H1 (cell line): ENCODE measurements at regions not wholly inside any gene's neighbourhood (a gene's known extent, or its start where the extent isn't known, plus 50 kb on each side); places are given as distances from the start of the nearest gene placed in this dataset.

Experiments used
- CTCF ChIA-PET: fragments of 300-600 bp; sonication (Branson Sonifier 250); formaldehyde crosslinking; loops from one replicate; lab custom pipeline; 2021; ENCODE audit not compliant: partially characterized antibody; lab: Charles Lee
- POLR2A ChIA-PET: fragments of 300-600 bp; sonication (Branson Sonifier 250); formaldehyde crosslinking; loops from one replicate; lab custom pipeline; 2021; ENCODE audit warnings: inconsistent platforms; ENCODE audit not compliant: partially characterized antibody; lab: Charles Lee
- DNase-seq, 2 experiments: peaks; one replicate each; pipeline versions ENCODE4 v3.0.0 to v3.0.0-alpha.2; 2010 to 2022; ENCODE audit warnings: low spot score in 2 of 2, low read depth in 1 of 2, mixed read lengths in 1 of 2
- FAIRE-seq: peaks from 2 replicates; lab custom pipeline; 2011; peaks lifted over from hg19 to GRCh38; lab: Jason Lieb, UNC
- H2AFZ ChIP-seq: 2 replicates; pipeline ENCODE4 v1.8.1; 2012; ENCODE audit warnings: low read length, inconsistent platforms
- H2AK5ac ChIP-seq: 2 replicates; pipeline ENCODE4 v1.6.1; 2013; ENCODE audit warnings: low read depth, low read length
- H2BK120ac ChIP-seq: replicated peaks from 2 replicates; pipeline ENCODE3; 2013; ENCODE audit warnings: low read depth, low read length, inconsistent platforms
- H2BK12ac ChIP-seq: 2 replicates; pipeline ENCODE4 v1.6.1; 2013; ENCODE audit warnings: low read depth, low read length
- H2BK15ac ChIP-seq: 2 replicates; pipeline ENCODE4 v1.6.1; 2013; ENCODE audit warnings: low read length
- H2BK20ac ChIP-seq: 2 replicates; pipeline ENCODE4 v1.6.1; 2013; ENCODE audit warnings: low read length
- H2BK5ac ChIP-seq: 2 replicates; pipeline ENCODE4 v1.6.1; 2013; ENCODE audit warnings: low read depth, low read length
- H3K14ac ChIP-seq: 2 replicates; pipeline ENCODE4 v1.6.1; 2013; ENCODE audit warnings: inconsistent platforms; ENCODE audit not compliant: insufficient read length
- H3K18ac ChIP-seq: 2 replicates; pipeline ENCODE4 v1.6.1; 2013; ENCODE audit warnings: low read length; ENCODE audit errors: extremely low read depth
- H3K23ac ChIP-seq: 2 replicates; pipeline ENCODE4 v1.6.1; 2013; ENCODE audit warnings: inconsistent platforms; ENCODE audit not compliant: insufficient read length
- H3K23me2 ChIP-seq: 2 replicates; pipeline ENCODE4 v1.6.1; 2013; ENCODE audit warnings: low read depth, low read length
- H3K27ac ChIP-seq: 2 replicates; pipeline ENCODE4 v1.6.1; 2011; ENCODE audit warnings: low read depth, low read length, inconsistent platforms
- H3K27me3 ChIP-seq, 4 experiments: replicated peaks in 1 of 4; 1 replicate in 1 of 4; 2 replicates in 3 of 4; pipeline versions ENCODE4 v1.6.1 to v1.8.1; 2011 to 2013; ENCODE audit warnings: low read length in 3 of 4, mild to moderate bottlenecking in 3 of 4, inconsistent platforms in 2 of 4, mixed read lengths in 2 of 4, moderate library complexity in 1 of 4; ENCODE audit not compliant: control insufficient read depth in 3 of 4, insufficient read depth in 3 of 4; ENCODE audit errors: extremely low read depth in 1 of 4
- H3K36me3 ChIP-seq, 4 experiments: 2 replicates each; pipeline versions ENCODE4 v1.6.1 to v1.8.1; 2011 to 2013; ENCODE audit warnings: mild to moderate bottlenecking in 4 of 4, low read length in 3 of 4, moderate library complexity in 2 of 4, control low read depth in 1 of 4, inconsistent platforms in 1 of 4; ENCODE audit not compliant: insufficient read depth in 4 of 4, control insufficient read depth in 2 of 4
- H3K4ac ChIP-seq: replicated peaks from 2 replicates; pipeline ENCODE3; 2013; ENCODE audit warnings: low read length, low read depth, mixed read lengths, inconsistent platforms; ENCODE audit not compliant: insufficient read length
- H3K4me1 ChIP-seq, 4 experiments: replicated peaks in 1 of 4; 1 replicate in 1 of 4; 2 replicates in 3 of 4; pipeline versions ENCODE4 v1.6.1 to v1.8.1; 2011 to 2013; ENCODE audit warnings: low read length in 3 of 4, inconsistent platforms in 2 of 4, mixed read lengths in 1 of 4; ENCODE audit not compliant: insufficient read depth in 4 of 4, control insufficient read depth in 3 of 4
- H3K4me2 ChIP-seq, 2 experiments: 2 replicates each; pipeline versions ENCODE4 v1.6.1 to v1.8.1; 2011 to 2013; ENCODE audit warnings: low read depth in 2 of 2, low read length in 2 of 2, control low read depth in 1 of 2, inconsistent platforms in 1 of 2, mild to moderate bottlenecking in 1 of 2; ENCODE audit not compliant: insufficient read depth in 1 of 2
- H3K4me3 ChIP-seq, 4 experiments: fragments of 200-600, 300-600 bp in 1 of 4; sonication (generic), shearing (Covaris generic), sonication (Bioruptor Twin) in 1 of 4; 2 replicates each; pipeline versions ENCODE4 v1.5.1 to v1.8.1; 2011 to 2016; ENCODE audit warnings: low read length in 4 of 4, low read depth in 3 of 4, control low read depth in 2 of 4, inconsistent platforms in 2 of 4, mild to moderate bottlenecking in 2 of 4, mixed read lengths in 1 of 4, moderate library complexity in 1 of 4; ENCODE audit not compliant: insufficient read depth in 2 of 4; ENCODE audit errors: extremely low read depth in 1 of 4
- H3K56ac ChIP-seq: replicated peaks from 2 replicates; pipeline ENCODE3; 2013; ENCODE audit warnings: low read depth, mild to moderate bottlenecking, mixed read lengths, low read length, inconsistent platforms; ENCODE audit not compliant: insufficient read length
- H3K79me1 ChIP-seq: 2 replicates; pipeline ENCODE4 v1.6.1; 2013; ENCODE audit warnings: low read depth, low read length, control low read depth
- H3K79me2 ChIP-seq, 2 experiments: 2 replicates each; pipeline versions ENCODE4 v1.6.1 to v1.8.1; 2012 to 2013; ENCODE audit warnings: low read length in 2 of 2, mild to moderate bottlenecking in 2 of 2, inconsistent platforms in 1 of 2; ENCODE audit not compliant: insufficient read depth in 2 of 2, control insufficient read depth in 1 of 2
- H3K9ac ChIP-seq, 4 experiments: replicated peaks in 1 of 4; 1 replicate in 1 of 4; 2 replicates in 3 of 4; pipeline versions ENCODE4 v1.6.1 to v1.8.1; 2011 to 2013; ENCODE audit warnings: low read depth in 3 of 4, low read length in 3 of 4, control low read depth in 2 of 4, mild to moderate bottlenecking in 2 of 4, moderate library complexity in 2 of 4, inconsistent platforms in 1 of 4; ENCODE audit errors: extremely low read depth in 1 of 4
- H3K9me3 ChIP-seq, 2 experiments: 2 replicates each; pipeline versions ENCODE4 v1.6.1 to v1.8.1; 2012 to 2013; ENCODE audit warnings: mild to moderate bottlenecking in 2 of 2, moderate library complexity in 2 of 2, control low read depth in 1 of 2, inconsistent platforms in 1 of 2, low read depth in 1 of 2, low read length in 1 of 2, mixed read lengths in 1 of 2; ENCODE audit not compliant: insufficient read depth in 2 of 2
- H4K20me1 ChIP-seq, 2 experiments: replicated peaks in 1 of 2; 2 replicates each; pipeline versions ENCODE3 to v1.8.1; 2011 to 2013; ENCODE audit warnings: inconsistent platforms in 2 of 2, low read length in 2 of 2, mild to moderate bottlenecking in 1 of 2; ENCODE audit not compliant: insufficient read depth in 2 of 2, control insufficient read depth in 1 of 2
- H4K5ac ChIP-seq: 2 replicates; pipeline ENCODE4 v1.6.1; 2013; ENCODE audit warnings: low read length, low read depth, mixed read lengths, inconsistent platforms; ENCODE audit not compliant: insufficient read length
- H4K8ac ChIP-seq: 2 replicates; pipeline ENCODE4 v1.8.0; 2013; ENCODE audit warnings: mild to moderate bottlenecking, moderate library complexity, low read length, inconsistent platforms; ENCODE audit not compliant: insufficient read depth; ENCODE audit errors: extremely low read depth
- H4K91ac ChIP-seq: replicated peaks from 2 replicates; pipeline ENCODE3; 2013; ENCODE audit warnings: low read length, mixed read lengths, inconsistent platforms; ENCODE audit not compliant: insufficient read length
- YY1 ChIP-seq: IDR thresholded peaks from 2 replicates; pipeline ENCODE4 v1.6.1; 2011; ENCODE audit warnings: low read depth, mild to moderate bottlenecking, low read length
- WGBS, 2 experiments: shearing (Covaris generic) in 1 of 2; methylation state at CpG; one replicate each; pipeline versions ENCODE4 v1.1.6 to v1.1.7; 2013 to 2015; ENCODE audit warnings: low lambda C conversion rate in 2 of 2, mixed read lengths in 2 of 2, inconsistent platforms in 1 of 2, low coverage in 1 of 2, missing lambda C conversion rate in 1 of 2; ENCODE audit not compliant: insufficient replicate concordance in 2 of 2, insufficient coverage in 1 of 2, insufficient read length in 1 of 2; ENCODE audit errors: extremely low coverage in 1 of 2, missing lambda C conversion rate in 1 of 2; 5-methylcytosine and 5-hydroxymethylcytosine counted together

DNA sequence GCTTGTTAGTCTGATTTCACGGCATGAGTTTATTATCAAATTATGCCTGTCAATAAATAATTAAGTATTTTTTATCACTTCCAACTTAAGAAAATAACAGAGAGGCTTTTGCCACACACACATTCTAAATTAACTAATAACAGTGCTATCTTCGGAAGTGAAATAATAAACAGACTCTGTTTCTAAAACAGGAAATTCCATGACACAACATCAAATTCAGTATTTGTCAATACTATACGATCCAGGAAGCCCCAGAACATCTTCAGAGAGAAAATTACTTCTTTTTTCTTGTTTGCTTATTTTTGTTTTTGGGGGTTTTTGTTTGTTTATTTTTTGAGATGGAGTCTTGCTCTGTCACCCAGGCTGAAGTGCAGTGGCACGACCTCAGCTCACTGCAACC lies 150.7 kb upstream of the PRDM1 start:
- no peak overlapping the region for H3K18ac ChIP-seq
- no peak overlapping the region for H3K23ac ChIP-seq
- no peaks in the 10 kb centered on the region for H3K4me1 ChIP-seq
- no peak overlapping the region for H3K4ac ChIP-seq
- DNase-seq (no peak), FAIRE-seq (no peak)
- H3K4me3 ChIP-seq = no peak overlapping the region
- no peak for TF ChIP-seq YY1
- no peak overlapping the region for H2BK120ac ChIP-seq
- H2BK15ac ChIP-seq = no peak overlapping the region
- H4K8ac ChIP-seq = no peak overlapping the region
- no peaks in the 10 kb centered on the region for H3K27me3 ChIP-seq
- H2BK5ac ChIP-seq = no peak overlapping the region
- 89% methylated on average over 4 of the region's 4 CpGs; no CpG with 5 or more reads in 1 of the 2 experiments for WGBS, 2 experiments
- H3K27ac ChIP-seq = no peak overlapping the region
- H2BK12ac ChIP-seq = no peak overlapping the region
- H3K79me2 ChIP-seq = no peaks in the 10 kb centered on the region
- no peaks in the 10 kb centered on the region for H3K36me3 ChIP-seq
- no peak overlapping the region for H2AFZ ChIP-seq
- H3K4me2 ChIP-seq = no peak overlapping the region
- H3K56ac ChIP-seq = no peak overlapping the region
- no peaks in the 10 kb centered on the region for H4K20me1 ChIP-seq
- H2AK5ac ChIP-seq = no peak overlapping the region
- H2BK20ac ChIP-seq = no peak overlapping the region
- H3K9me3 ChIP-seq = no peaks in the 10 kb centered on the region
- no peak overlapping the region for H3K9ac ChIP-seq
- H3K14ac ChIP-seq = no peak overlapping the region
- ChIA-PET POLR2A (interaction anchor here (0.5 kb wide), 1 partner anchor 390 kb away, joined by 3 read pairs; the partner anchor contains the start of gene ATG5), CTCF (no interaction called here)
- H4K91ac ChIP-seq = no peak overlapping the region
- no peaks in the 10 kb centered on the region for H3K79me1 ChIP-seq
- no peak overlapping the region for H4K5ac ChIP-seq
- H3K23me2 ChIP-seq = no peaks in the 10 kb centered on the region
